Neural crest cell (in vitro differentiated cells): ENCODE measurements at regions not wholly inside any gene's neighbourhood (a gene's known extent, or its start where the extent isn't known, plus 50 kb on each side); places are given as distances from the start of the nearest gene placed in this dataset.

ENCODE experiments used
- DNase-seq: peaks from one replicate; pipeline ENCODE4 v3.0.0; 2021; ENCODE audit warnings: low read depth, mixed read lengths, low spot score
- H3K27ac Mint-ChIP-seq: one replicate; pipeline ENCODE4 v1.8.0; 2021; ENCODE audit warnings: mild to moderate bottlenecking, mixed read lengths; ENCODE audit not compliant: unreplicated experiment
- H3K27me3 Mint-ChIP-seq: 2 replicates; pipeline ENCODE4 v1.8.0; 2021; ENCODE audit warnings: low read depth, mild to moderate bottlenecking, mixed read lengths
- H3K36me3 Mint-ChIP-seq: 2 replicates; pipeline ENCODE4 v1.8.0; 2021; ENCODE audit warnings: low read depth, mild to moderate bottlenecking, mixed read lengths
- H3K4me1 Mint-ChIP-seq: 2 replicates; pipeline ENCODE4 v1.8.0; 2021; ENCODE audit warnings: mixed read lengths
- H3K4me3 Mint-ChIP-seq: one replicate; pipeline ENCODE4 v1.8.0; 2021; ENCODE audit warnings: mild to moderate bottlenecking, mixed read lengths
- H3K9me3 Mint-ChIP-seq: 2 replicates; pipeline ENCODE4 v1.8.0; 2021; ENCODE audit warnings: mixed read lengths
- TF ChIP-seq, protein P1 (sequence below): fragments of 200-600 bp; sonication (generic); conservative IDR thresholded peaks from 2 replicates; pipeline ENCODE4 v1.5.0; 2021; ENCODE audit warnings: antibody characterized with exemption, mild to moderate bottlenecking

GRCh38 chr1:222940095-222940494 lies 125.3 kb downstream of the DISP1 start:
- TF ChIP-seq, protein P1, sequence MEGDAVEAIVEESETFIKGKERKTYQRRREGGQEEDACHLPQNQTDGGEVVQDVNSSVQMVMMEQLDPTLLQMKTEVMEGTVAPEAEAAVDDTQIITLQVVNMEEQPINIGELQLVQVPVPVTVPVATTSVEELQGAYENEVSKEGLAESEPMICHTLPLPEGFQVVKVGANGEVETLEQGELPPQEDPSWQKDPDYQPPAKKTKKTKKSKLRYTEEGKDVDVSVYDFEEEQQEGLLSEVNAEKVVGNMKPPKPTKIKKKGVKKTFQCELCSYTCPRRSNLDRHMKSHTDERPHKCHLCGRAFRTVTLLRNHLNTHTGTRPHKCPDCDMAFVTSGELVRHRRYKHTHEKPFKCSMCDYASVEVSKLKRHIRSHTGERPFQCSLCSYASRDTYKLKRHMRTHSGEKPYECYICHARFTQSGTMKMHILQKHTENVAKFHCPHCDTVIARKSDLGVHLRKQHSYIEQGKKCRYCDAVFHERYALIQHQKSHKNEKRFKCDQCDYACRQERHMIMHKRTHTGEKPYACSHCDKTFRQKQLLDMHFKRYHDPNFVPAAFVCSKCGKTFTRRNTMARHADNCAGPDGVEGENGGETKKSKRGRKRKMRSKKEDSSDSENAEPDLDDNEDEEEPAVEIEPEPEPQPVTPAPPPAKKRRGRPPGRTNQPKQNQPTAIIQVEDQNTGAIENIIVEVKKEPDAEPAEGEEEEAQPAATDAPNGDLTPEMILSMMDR = no peak
- Mint-ChIP-seq H3K4me1 (peaks cover 16% of the 10 kb centered on the region), H3K27me3 (no peaks in the 10 kb centered on the region), H3K27ac (no peak overlapping the region), H3K4me3 (no peak overlapping the region), H3K36me3 (peaks cover 3% of the 10 kb centered on the region), H3K9me3 (no peaks in the 10 kb centered on the region)
- DNase-seq = no peak

- DNase-seq = no peak
- peaks cover 16% of the 10 kb centered on the region for H3K4me1 Mint-ChIP-seq
- peaks cover 5% of the 10 kb centered on the region for H3K36me3 Mint-ChIP-seq
- H3K9me3 Mint-ChIP-seq = no peaks in the 10 kb centered on the region
- H3K4me3 Mint-ChIP-seq = no peak overlapping the region
- TF ChIP-seq, protein P1 = no peak
- H3K27me3 Mint-ChIP-seq = no peaks in the 10 kb centered on the region
- H3K27ac Mint-ChIP-seq = no peak overlapping the region
Observed at GRCh38 chr1:222940906-222941305, 126.1 kb downstream of the DISP1 start.

DNA sequence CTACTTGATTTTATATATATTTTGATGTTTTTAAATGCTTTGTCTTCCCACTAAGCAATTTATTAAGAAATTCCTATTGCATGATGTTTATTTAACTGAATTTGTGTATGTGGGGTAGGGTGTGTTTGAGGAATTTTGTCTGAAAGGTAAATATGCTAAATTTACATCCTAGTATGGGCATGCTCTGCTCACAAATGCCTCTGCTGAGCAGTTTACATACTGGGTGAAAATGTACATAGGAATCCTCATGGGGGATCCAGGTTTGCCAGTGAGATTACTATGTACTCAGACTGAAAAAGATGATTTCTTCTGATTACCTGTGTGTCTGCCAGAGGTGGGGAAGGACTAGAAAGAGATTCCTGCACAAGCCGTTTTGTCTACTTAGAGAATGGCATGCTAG lies 126.6 kb downstream of the DISP1 start:
- Mint-ChIP-seq H3K27ac (no peak overlapping the region), H3K27me3 (no peaks in the 10 kb centered on the region), H3K4me1 (peaks cover 16% of the 10 kb centered on the region), H3K9me3 (no peaks in the 10 kb centered on the region), H3K4me3 (no peak overlapping the region), H3K36me3 (peaks cover 5% of the 10 kb centered on the region)
- no peak for DNase-seq
- TF ChIP-seq, protein P1 = no peak

- TF ChIP-seq, protein P1 = no peak
- DNase-seq = no peak
- H3K9me3 Mint-ChIP-seq = no peaks in the 10 kb centered on the region
- H3K4me3 Mint-ChIP-seq = no peak overlapping the region
- peaks cover 11% of the 10 kb centered on the region for H3K36me3 Mint-ChIP-seq
- no peak overlapping the region for H3K27ac Mint-ChIP-seq
- H3K27me3 Mint-ChIP-seq = no peaks in the 10 kb centered on the region
- H3K4me1 Mint-ChIP-seq = peaks cover 11% of the 10 kb centered on the region
Observed at GRCh38 chr1:222946436-222946835, 131.6 kb downstream of the DISP1 start.

GRCh38 chr1:222948079-222948478 lies 133.2 kb downstream of the DISP1 start:
- TF ChIP-seq, protein P1 = no peak
- H3K27ac Mint-ChIP-seq = no peak overlapping the region
- no peak overlapping the region for H3K4me3 Mint-ChIP-seq
- no peaks in the 10 kb centered on the region for H3K27me3 Mint-ChIP-seq
- peaks cover 11% of the 10 kb centered on the region for H3K36me3 Mint-ChIP-seq
- H3K4me1 Mint-ChIP-seq = peaks cover 8% of the 10 kb centered on the region
- no peak for DNase-seq
- no peaks in the 10 kb centered on the region for H3K9me3 Mint-ChIP-seq

DNA sequence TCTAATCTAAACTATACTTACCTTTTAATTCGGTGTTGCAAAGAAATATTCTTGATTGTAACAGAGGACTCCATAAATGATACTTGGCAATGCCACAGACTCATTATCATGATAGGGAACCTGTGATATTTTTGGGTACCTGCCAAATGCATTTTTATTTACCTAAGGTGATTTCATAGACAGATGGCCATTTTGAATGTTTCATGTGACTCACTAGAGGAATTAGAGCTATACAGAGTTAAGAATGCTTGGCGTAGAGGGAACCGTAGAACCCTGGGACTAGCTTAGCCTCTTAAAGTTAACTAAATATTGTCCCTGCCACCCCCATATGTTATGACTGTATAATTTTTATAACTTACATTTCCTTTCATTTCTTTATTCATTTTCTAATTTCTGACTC lies 136.1 kb downstream of the DISP1 start:
- TF ChIP-seq, protein P1 = no peak
- no peak for DNase-seq
- H3K4me3 Mint-ChIP-seq = no peak overlapping the region
- H3K27ac Mint-ChIP-seq = no peak overlapping the region
- H3K9me3 Mint-ChIP-seq = no peaks in the 10 kb centered on the region
- H3K4me1 Mint-ChIP-seq = peaks cover 24% of the 10 kb centered on the region
- peaks cover 9% of the 10 kb centered on the region for H3K36me3 Mint-ChIP-seq
- no peaks in the 10 kb centered on the region for H3K27me3 Mint-ChIP-seq
